ENCODE measurements at regions not wholly inside any gene's neighbourhood (a gene's known extent, or its start where the extent isn't known, plus 50 kb on each side); places are given as distances from the start of the nearest gene placed in this dataset.
"Not testable (repeated sequence)": the region's sequence is repeated elsewhere in the genome, so short reads cannot be mapped to it uniquely, and the experiment has no call there.

DNA sequence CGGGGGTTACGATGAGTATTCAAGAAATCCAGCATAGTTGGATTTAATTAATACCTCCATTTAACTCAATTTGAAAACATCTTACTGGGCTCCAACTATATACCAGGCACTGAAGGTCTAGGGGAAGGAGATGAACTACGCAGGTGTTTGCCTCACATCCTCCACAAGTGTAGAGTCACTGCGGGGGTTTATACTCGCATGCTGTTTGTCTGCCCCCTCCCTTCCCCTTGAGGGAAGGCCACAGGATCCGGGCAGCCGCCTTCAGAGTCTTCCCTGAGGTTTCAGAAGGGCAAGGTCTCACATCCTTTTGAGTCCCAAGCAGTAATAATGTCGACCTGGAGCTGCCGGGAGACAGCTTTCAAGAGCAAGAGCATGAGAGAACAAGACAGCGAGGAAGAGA is 142.4 kb upstream of the GALNT2 start:
- TF ChIP-seq CTCF (conservative IDR thresholded peaks at IDR 0.05) = no peak
- H3K27ac Mint-ChIP-seq = no peak overlapping the region
- no peaks in the 10 kb centered on the region for H3K4me1 Mint-ChIP-seq (ENCODE audit: unreplicated experiment)
- H3K4me3 Mint-ChIP-seq = no peak overlapping the region
- H3K36me3 Mint-ChIP-seq = no peaks in the 10 kb centered on the region
- no peak for DNase-seq (ENCODE audit: extremely low spot score, unreplicated experiment)
- H3K9me3 Mint-ChIP-seq = no peaks in the 10 kb centered on the region
- peaks cover 23% of the 10 kb centered on the region for H3K27me3 Mint-ChIP-seq

- Mint-ChIP-seq H3K9me3 (no peaks in the 10 kb centered on the region), H3K4me3 (no peak overlapping the region), H3K27me3 (peaks cover 17% of the 10 kb centered on the region), H3K4me1 (ENCODE audit: unreplicated experiment) (no peaks in the 10 kb centered on the region), H3K27ac (no peak overlapping the region), H3K36me3 (no peaks in the 10 kb centered on the region)
- no peak for DNase-seq (ENCODE audit: extremely low spot score, unreplicated experiment)
- TF ChIP-seq CTCF (conservative IDR thresholded peaks at IDR 0.05) = no peak
Observed at GRCh38 chr1:229928767-229929166, 138.3 kb upstream of the GALNT2 start.

DNA sequence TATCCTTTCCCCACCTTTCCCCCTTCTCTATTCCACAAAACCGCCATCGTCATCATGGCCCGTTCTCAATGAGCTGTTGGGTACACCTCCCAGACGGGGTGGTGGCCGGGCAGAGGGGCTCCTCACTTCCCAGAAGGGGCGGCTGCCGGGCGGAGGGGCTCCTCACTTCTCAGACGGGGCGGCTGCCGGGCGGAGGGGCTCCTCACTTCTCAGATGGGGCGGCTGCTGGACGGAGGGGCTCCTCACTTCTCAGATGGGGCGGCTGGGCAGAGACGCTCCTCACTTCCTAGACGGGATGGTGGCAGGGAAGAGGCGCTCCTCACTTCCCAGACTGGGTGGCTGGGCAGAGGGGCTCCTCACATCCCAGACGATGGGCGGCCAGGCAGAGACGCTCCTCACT is 135.3 kb upstream of the GALNT2 start:
- not testable (repeated sequence) for H3K4me1 Mint-ChIP-seq (ENCODE audit: unreplicated experiment); H3K4me3 Mint-ChIP-seq; H3K36me3 Mint-ChIP-seq; DNase-seq (ENCODE audit: extremely low spot score, unreplicated experiment); H3K9me3 Mint-ChIP-seq; H3K27me3 Mint-ChIP-seq; H3K27ac Mint-ChIP-seq

DNA sequence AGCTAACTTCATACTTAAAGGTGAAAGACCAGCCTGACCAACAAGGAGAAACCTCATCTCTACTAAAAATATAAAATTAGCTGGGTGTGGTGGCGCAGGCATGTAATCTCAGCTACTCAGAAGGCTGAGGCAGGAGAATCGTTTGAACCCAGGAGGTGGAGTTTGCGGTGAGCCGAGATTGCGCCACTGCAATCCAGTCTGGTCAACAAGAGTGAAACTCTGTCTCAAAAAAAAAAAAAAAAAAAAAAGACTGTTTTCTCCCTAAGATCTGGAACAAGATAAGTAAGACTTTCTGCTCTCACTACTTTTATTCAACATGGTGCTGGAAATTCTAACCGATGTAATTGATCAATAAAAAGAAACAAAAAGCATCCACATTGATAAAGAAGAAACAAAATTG is 131.9 kb upstream of the GALNT2 start:
- not testable (repeated sequence) for DNase-seq (ENCODE audit: extremely low spot score, unreplicated experiment); H3K4me3 Mint-ChIP-seq; H3K9me3 Mint-ChIP-seq; H3K36me3 Mint-ChIP-seq; H3K27ac Mint-ChIP-seq; H3K4me1 Mint-ChIP-seq (ENCODE audit: unreplicated experiment)
- H3K27me3 Mint-ChIP-seq = peaks cover 13% of the 10 kb centered on the region

GRCh38 chr1:229938551-229938950 is 128.5 kb upstream of the GALNT2 start:
- Mint-ChIP-seq H3K27ac (no peak overlapping the region), H3K9me3 (no peaks in the 10 kb centered on the region), H3K36me3 (no peaks in the 10 kb centered on the region), H3K27me3 (peaks cover 20% of the 10 kb centered on the region), H3K4me1 (ENCODE audit: unreplicated experiment) (peaks cover 11% of the 10 kb centered on the region), H3K4me3 (no peak overlapping the region)
- no peak for DNase-seq (ENCODE audit: extremely low spot score, unreplicated experiment)
- TF ChIP-seq CTCF (conservative IDR thresholded peaks at IDR 0.05) = no peak

DNA sequence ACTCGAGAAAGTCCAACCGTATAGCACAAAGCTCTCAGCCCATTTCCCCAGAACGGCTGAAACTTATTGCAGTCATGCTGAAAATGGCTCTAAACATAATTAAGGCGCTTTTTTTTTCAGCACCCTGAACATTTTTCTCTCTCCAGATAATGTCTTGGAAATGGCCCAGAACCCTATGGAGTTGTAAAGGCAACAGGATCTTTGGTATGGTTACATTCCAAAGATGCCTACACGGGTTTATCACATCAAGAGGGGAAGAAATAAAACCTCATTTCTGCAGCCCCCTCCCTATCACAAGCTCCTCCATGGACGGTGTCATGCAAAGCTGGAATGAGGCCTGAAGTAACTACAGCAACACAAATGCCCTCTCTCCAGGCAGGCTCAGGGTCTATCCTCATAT is 126.4 kb upstream of the GALNT2 start:
- Mint-ChIP-seq H3K27ac (no peak overlapping the region), H3K4me3 (no peak overlapping the region), H3K9me3 (no peaks in the 10 kb centered on the region), H3K4me1 (ENCODE audit: unreplicated experiment) (peaks cover 11% of the 10 kb centered on the region), H3K36me3 (no peaks in the 10 kb centered on the region), H3K27me3 (peaks cover 19% of the 10 kb centered on the region)
- no peak for DNase-seq (ENCODE audit: extremely low spot score, unreplicated experiment)
- TF ChIP-seq CTCF (conservative IDR thresholded peaks at IDR 0.05) = no peak

DNA sequence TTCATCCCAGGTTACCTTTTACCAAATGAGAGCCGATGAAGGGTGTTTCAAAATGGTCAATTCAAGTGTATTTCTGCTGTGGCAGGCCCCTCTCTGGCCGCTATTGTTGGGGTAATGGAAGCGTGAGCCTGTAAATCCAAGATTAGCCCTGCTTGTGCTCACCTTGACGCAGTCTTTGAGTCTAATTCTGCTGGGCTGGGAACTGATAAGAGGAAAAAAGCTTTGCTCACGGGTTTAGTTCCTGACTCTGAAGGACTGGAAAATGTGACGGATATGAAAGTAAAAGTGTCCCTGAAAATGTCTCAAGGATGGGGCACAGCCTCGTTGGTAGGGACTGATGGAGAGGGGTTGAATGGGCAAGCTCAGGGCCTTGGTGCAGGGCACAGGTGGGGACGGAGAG is 125.9 kb upstream of the GALNT2 start:
- Mint-ChIP-seq H3K4me3 (no peak overlapping the region), H3K36me3 (no peaks in the 10 kb centered on the region)
- DNase-seq (ENCODE audit: extremely low spot score, unreplicated experiment) = no peak

More for the DNA sequence above, 125.9 kb upstream of the GALNT2 start:
- peaks cover 19% of the 10 kb centered on the region for H3K27me3 Mint-ChIP-seq
- no peak for TF ChIP-seq CTCF (conservative IDR thresholded peaks at IDR 0.05)
- H3K9me3 Mint-ChIP-seq = no peaks in the 10 kb centered on the region
- H3K27ac Mint-ChIP-seq = no peak overlapping the region
- H3K4me1 Mint-ChIP-seq (ENCODE audit: unreplicated experiment) = peaks cover 11% of the 10 kb centered on the region

All from type B pancreatic cell (in vitro differentiated cells).